Pancreas (tissue), 10 donors: ENCODE measurements at regions not wholly inside any gene's neighbourhood (a gene's known extent, or its start where the extent isn't known, plus 50 kb on each side); places are given as distances from the start of the nearest gene placed in this dataset.

Source experiments
- ATAC-seq, 4 donors: fragments of 200-7000 bp; cut with Tn5 transposase; one replicate each; pipeline versions ENCODE4 v1.8.0 to v1.9.1; 2020; ENCODE audit warnings: mild to moderate bottlenecking in 4 of 4, moderate library complexity in 4 of 4
- DNase-seq, 6 donors: peaks; one replicate each; pipeline ENCODE4 v3.0.0-alpha.2; 2020
- FAIRE-seq: peaks from 2 replicates; lab custom pipeline; 2012; peaks lifted over from hg19 to GRCh38; lab: Jason Lieb, UNC
- H3K27ac ChIP-seq, 4 donors: fragments of 200-600 bp; sonication (generic); 1 replicate in 3 of 4; 2 replicates in 1 of 4; pipeline versions ENCODE4 v1.5.0 to v1.8.0; 2020
- H3K27me3 ChIP-seq, 4 donors: fragments of 200-600 bp; one replicate each; pipeline ENCODE4 v1.8.0; 2021
- H3K36me3 ChIP-seq, 3 donors: fragments of 200-600 bp; sonication (generic) in 1 of 3; one replicate each; pipeline versions ENCODE4 v1.5.0 to v1.8.0; 2020 to 2021
- H3K4me1 ChIP-seq, 3 donors: fragments of 200-600 bp; one replicate each; pipeline ENCODE4 v1.8.0; 2021
- H3K4me3 ChIP-seq, 4 donors: fragments of 200-600 bp; sonication (generic) in 2 of 4; one replicate each; pipeline versions ENCODE4 v1.5.0 to v1.8.0; 2020 to 2021
- H3K9me3 ChIP-seq, 4 donors: fragments of 200-600 bp; one replicate each; pipeline ENCODE4 v1.8.0; 2021
- WGBS, 2 donors: extraction: QIAGEN DNeasy Blood & Tissue Kit; methylation state at CpG; one replicate each; pipeline ENCODE4 v1.1.7; 2013; 5-methylcytosine and 5-hydroxymethylcytosine counted together
- intact Hi-C, 3 donors: fragments of 100-400 bp; cut with DNase I; formaldehyde crosslinking; loops; one replicate each; pipeline versions ENCODE4 v1.11.1 to v1.14.2; 2022
- TF ChIP-seq, protein P1 (sequence below), 4 donors: fragments of 200-600 bp; sonication (generic) in 3 of 4; IDR thresholded peaks; one replicate each; pipeline versions ENCODE4 v1.5.0 to v1.8.0; 2021; ENCODE audit warnings: antibody characterized with exemption in 4 of 4
- donor health status: healthy with polysubstance abuse.
- donor health status: DM: no; HTN: no; CAD: no; lungs with moderate emphysema.
- donor health status: DM: no; HTN: no; CAD: no.
- donor health status: control.
- donor health status: control.
- donor health status: Bipolar disorder and iron deficiency.
- donor health status: DM: yes; HTN: yes; CAD: no.
- donor health status: DM: no; HTN: no; CAD: no.
- donor health status: DM: no; HTN: no; CAD: no.
- donor health status: DM: yes; HTN: yes; CAD: no.

DNA sequence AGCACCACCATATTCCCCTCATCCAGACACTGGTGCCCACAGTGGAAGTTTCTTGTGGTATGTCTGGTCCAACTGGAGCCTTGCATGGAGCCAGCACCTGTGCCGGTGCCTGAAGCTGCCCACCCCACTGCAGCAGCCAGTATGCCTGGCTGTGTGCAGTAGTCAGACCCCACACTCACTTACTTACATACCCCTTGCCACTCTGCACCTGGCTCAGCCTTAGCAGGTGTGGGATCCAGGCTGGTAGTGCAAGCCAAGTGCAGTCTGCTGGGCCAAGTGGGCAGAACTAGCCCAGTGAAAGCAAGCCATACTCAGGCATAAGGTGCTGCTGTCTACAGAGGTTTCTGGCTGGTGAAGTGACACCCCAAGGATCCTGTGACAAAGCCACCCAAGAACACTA, 871.4 kb upstream of the C9orf72 start:
- Histone ChIP-seq H3K27ac (no peak overlapping the region), H3K27me3 (no peaks in the 10 kb centered on the region), H3K36me3 (no peaks in the 10 kb centered on the region), H3K4me3 (no peak overlapping the region), H3K9me3 (no peaks in the 10 kb centered on the region), H3K4me1 (no peaks in the 10 kb centered on the region)
- 80 to 89% methylated on average over 1 of the region's 1 CpG for WGBS, 2 donors
- no peak for ATAC-seq
- FAIRE-seq, result no peak
- TF ChIP-seq, protein P1, sequence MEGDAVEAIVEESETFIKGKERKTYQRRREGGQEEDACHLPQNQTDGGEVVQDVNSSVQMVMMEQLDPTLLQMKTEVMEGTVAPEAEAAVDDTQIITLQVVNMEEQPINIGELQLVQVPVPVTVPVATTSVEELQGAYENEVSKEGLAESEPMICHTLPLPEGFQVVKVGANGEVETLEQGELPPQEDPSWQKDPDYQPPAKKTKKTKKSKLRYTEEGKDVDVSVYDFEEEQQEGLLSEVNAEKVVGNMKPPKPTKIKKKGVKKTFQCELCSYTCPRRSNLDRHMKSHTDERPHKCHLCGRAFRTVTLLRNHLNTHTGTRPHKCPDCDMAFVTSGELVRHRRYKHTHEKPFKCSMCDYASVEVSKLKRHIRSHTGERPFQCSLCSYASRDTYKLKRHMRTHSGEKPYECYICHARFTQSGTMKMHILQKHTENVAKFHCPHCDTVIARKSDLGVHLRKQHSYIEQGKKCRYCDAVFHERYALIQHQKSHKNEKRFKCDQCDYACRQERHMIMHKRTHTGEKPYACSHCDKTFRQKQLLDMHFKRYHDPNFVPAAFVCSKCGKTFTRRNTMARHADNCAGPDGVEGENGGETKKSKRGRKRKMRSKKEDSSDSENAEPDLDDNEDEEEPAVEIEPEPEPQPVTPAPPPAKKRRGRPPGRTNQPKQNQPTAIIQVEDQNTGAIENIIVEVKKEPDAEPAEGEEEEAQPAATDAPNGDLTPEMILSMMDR (IDR thresholded peaks at IDR 0.05), result no peak
- intact Hi-C loops, result no loop called here
- DNase-seq, result peak in 2 of 6 donors; percentile 24 to 27

DNA sequence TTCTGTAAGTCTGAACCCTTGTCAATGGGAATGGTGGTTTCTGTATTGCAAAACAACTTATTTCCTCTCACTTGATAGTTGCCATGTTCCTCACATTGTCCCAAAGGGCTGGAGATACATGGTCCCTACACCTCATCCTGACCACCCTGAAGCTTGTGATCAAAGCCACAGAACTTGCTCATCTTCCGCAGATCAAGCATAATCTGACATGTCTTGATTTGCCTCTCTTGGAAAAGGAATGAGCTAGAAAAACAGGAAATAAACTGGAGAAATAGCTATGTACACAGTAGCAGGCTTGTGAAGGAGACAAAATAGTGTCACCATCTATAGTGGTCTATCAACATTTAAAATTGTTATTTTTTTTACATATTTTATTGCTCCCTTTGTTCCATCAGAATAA, 871.9 kb upstream of the C9orf72 start:
- Histone ChIP-seq H3K27ac (no peak overlapping the region), H3K36me3 (no peaks in the 10 kb centered on the region), H3K4me3 (no peak overlapping the region), H3K27me3 (no peaks in the 10 kb centered on the region), H3K4me1 (no peaks in the 10 kb centered on the region), H3K9me3 (no peaks in the 10 kb centered on the region)
- TF ChIP-seq, protein P1 (IDR thresholded peaks at IDR 0.05), result no peak
- intact Hi-C loops, result no loop called here
- FAIRE-seq (no peak), DNase-seq (no peak), ATAC-seq (no peak)
- WGBS, 2 donors, result 62 to 85% methylated on average over 1 of the region's 1 CpG

DNA sequence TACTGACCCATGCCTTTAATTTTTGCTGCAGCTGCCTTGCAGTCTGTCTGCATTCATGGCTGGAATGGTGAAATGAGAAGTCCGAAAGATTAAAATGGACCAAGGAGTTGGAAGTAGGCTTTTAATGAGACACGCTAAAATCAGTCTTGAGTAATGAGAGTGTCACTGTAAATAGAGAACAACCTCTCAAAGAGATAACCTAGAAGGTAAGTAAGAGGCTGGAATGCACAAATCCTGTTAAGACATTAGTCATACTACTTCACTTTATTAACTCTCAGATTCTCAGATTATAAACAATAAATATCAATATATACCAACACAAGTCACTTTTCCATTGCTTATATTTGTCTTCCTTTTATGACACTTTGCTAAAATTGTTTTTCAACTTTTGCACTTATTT, 880.6 kb upstream of the C9orf72 start:
- H3K27me3 ChIP-seq, result no peaks in the 10 kb centered on the region
- WGBS, 2 donors, result 58 to 69% methylated on average over 2 of the region's 2 CpGs
- intact Hi-C loops, result no loop called here
- H3K9me3 ChIP-seq, result no peaks in the 10 kb centered on the region
- no peaks in the 10 kb centered on the region for H3K4me1 ChIP-seq
- DNase-seq (no peak), FAIRE-seq (no peak), ATAC-seq (no peak)
- no peak overlapping the region for H3K27ac ChIP-seq
- TF ChIP-seq, protein P1 (IDR thresholded peaks at IDR 0.05), result no peak
- no peak overlapping the region for H3K4me3 ChIP-seq
- H3K36me3 ChIP-seq, result no peaks in the 10 kb centered on the region

GRCh38 chr9:28456861-28457260, 883.6 kb upstream of the C9orf72 start:
- H3K4me3 ChIP-seq, result no peak overlapping the region
- TF ChIP-seq, protein P1 (IDR thresholded peaks at IDR 0.05), result no peak
- no peaks in the 10 kb centered on the region for H3K9me3 ChIP-seq
- H3K27ac ChIP-seq, result no peak overlapping the region
- no peaks in the 10 kb centered on the region for H3K4me1 ChIP-seq
- no peak for ATAC-seq
- FAIRE-seq, result no peak
- H3K27me3 ChIP-seq, result no peaks in the 10 kb centered on the region
- intact Hi-C loops, result no loop called here
- no peaks in the 10 kb centered on the region for H3K36me3 ChIP-seq
- no peak for DNase-seq

DNA sequence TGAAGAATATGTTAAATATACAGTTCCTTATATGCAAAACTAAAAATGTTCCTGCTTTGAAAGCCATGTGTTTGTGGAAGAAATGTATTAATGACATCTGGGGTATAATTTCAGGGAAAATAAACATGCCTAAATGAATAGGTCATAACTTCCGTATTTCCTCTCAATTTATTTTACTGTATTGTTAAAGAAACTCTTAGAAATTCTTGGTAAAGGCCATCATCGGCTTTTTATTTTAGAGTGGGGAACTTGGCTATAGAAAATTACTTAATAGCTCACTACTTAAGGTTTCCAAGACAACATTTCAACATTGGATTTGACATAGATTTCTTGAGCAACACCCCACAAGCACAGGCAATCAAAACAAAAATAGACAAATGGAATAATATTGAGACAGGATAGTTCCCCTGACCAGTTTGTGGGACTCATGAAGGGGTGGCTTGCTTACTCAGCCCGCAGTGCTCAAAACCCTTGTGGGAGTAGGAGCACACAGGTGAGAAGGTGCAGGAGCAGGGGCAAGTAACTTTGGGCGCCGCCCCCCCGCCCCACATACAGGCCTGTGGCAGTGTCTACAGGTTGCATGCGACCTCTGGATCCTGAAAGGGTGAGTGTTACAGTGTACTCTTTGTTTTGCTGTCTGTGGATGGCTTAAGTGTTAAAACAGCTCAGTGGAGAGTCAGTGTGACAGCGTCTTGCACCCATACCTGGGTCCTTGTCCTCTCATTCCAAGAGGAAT, 891.4 kb upstream of the C9orf72 start:
- no peak for FAIRE-seq
- Histone ChIP-seq H3K4me3 (no peak overlapping the region), H3K27ac (no peak overlapping the region), H3K4me1 (no peaks in the 10 kb centered on the region), H3K9me3 (no peaks in the 10 kb centered on the region), H3K36me3 (no peaks in the 10 kb centered on the region), H3K27me3 (no peaks in the 10 kb centered on the region)
- WGBS, 2 donors, result 63 to 69% methylated on average over 8 of the region's 8 CpGs
- ATAC-seq, result no peak
- TF ChIP-seq, protein P1 (IDR thresholded peaks at IDR 0.05), result no peak
- intact Hi-C loops, result no loop called here
- peak in 2 of 6 donors; percentile 11 to 27 for DNase-seq
